ENCODE measurements at regions not wholly inside any gene's neighbourhood (a gene's known extent, or its start where the extent isn't known, plus 50 kb on each side); places are given as distances from the start of the nearest gene placed in this dataset.

GRCh38 chr6:148134592-148134991, 208.0 kb upstream of the SASH1 start:
- TF ChIP-seq MYC (IDR thresholded peaks at IDR 0.05; ENCODE audit: borderline replicate concordance, low read length) (no peak), HOXA7 (CRISPR knock-in tag; IDR thresholded peaks at IDR 0.05) (no peak), RFX5 (IDR thresholded peaks at IDR 0.05) (no peak)
